ENCODE measurements at regions not wholly inside any gene's neighbourhood (a gene's known extent, or its start where the extent isn't known, plus 50 kb on each side); places are given as distances from the start of the nearest gene placed in this dataset.

DNA sequence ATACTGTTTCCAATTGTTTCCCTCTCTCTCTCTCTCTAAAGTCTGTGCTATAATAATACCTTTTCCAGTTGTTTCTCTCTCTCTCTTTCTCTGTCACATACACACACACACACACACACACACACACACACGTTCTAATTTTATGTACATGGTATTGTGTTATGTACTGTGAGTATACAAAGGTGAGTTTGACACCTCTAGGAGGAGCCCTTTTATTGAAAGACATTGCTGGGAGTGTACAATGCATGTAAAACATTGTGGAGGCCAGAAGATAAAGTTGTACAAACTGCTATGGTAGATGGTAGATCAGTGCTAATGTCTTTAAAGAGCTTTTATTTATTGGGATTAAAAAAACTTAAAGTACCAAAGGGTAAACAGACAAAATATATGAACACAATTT is 53.6 kb downstream of the BLTP1 start:
- TF ChIP-seq, protein P1, sequence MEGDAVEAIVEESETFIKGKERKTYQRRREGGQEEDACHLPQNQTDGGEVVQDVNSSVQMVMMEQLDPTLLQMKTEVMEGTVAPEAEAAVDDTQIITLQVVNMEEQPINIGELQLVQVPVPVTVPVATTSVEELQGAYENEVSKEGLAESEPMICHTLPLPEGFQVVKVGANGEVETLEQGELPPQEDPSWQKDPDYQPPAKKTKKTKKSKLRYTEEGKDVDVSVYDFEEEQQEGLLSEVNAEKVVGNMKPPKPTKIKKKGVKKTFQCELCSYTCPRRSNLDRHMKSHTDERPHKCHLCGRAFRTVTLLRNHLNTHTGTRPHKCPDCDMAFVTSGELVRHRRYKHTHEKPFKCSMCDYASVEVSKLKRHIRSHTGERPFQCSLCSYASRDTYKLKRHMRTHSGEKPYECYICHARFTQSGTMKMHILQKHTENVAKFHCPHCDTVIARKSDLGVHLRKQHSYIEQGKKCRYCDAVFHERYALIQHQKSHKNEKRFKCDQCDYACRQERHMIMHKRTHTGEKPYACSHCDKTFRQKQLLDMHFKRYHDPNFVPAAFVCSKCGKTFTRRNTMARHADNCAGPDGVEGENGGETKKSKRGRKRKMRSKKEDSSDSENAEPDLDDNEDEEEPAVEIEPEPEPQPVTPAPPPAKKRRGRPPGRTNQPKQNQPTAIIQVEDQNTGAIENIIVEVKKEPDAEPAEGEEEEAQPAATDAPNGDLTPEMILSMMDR (conservative IDR thresholded peaks at IDR 0.05 in 1 of 2, IDR thresholded peaks at IDR 0.05 in 1 of 2; ENCODE audit: low read depth in 1 of 2, low read length in 2 of 2), result no peak
- no peak for TF ChIP-seq EZH2 (IDR thresholded peaks at IDR 0.05; ENCODE audit: low read length, missing control alignments)

All from fibroblast of lung (primary cell).